ENCODE measurements at regions not wholly inside any gene's neighbourhood (a gene's known extent, or its start where the extent isn't known, plus 50 kb on each side); places are given as distances from the start of the nearest gene placed in this dataset.
"Not testable (repeated sequence)": the region's sequence is repeated elsewhere in the genome, so short reads cannot be mapped to it uniquely, and the experiment has no call there.

- no peak overlapping the region for H3K27ac ChIP-seq
- TF ChIP-seq CTCF (conservative IDR thresholded peaks at IDR 0.05) (no peak), ZFX (IDR thresholded peaks at IDR 0.05) (no peak)
Measured at GRCh38 chr5:87210076-87210475, 57.6 kb upstream of the RASA1 start.

- no peak overlapping the region for H3K27ac ChIP-seq
- TF ChIP-seq ZFX (IDR thresholded peaks at IDR 0.05) (no peak), CTCF (conservative IDR thresholded peaks at IDR 0.05) (no peak)
Measured at GRCh38 chr5:87210743-87211142, 56.9 kb upstream of the RASA1 start.

- H3K27ac ChIP-seq: no peak overlapping the region
- TF ChIP-seq ZFX (IDR thresholded peaks at IDR 0.05) (no peak), CTCF (conservative IDR thresholded peaks at IDR 0.05) (no peak)
Measured at GRCh38 chr5:87211676-87212075, 56.0 kb upstream of the RASA1 start.

- not testable (repeated sequence) for H3K27ac ChIP-seq
Measured at GRCh38 chr5:87212183-87212582, 55.5 kb upstream of the RASA1 start.

- H3K27ac ChIP-seq: not testable (repeated sequence)
Measured at GRCh38 chr5:87217480-87217879, 50.2 kb upstream of the RASA1 start.
